RKO (cell line): ENCODE measurements at regions not wholly inside any gene's neighbourhood (a gene's known extent, or its start where the extent isn't known, plus 50 kb on each side); places are given as distances from the start of the nearest gene placed in this dataset.
"Not testable (repeated sequence)": the region's sequence is repeated elsewhere in the genome, so short reads cannot be mapped to it uniquely, and the experiment has no call there.

Source experiments
- DNase-seq: peaks from one replicate; pipeline ENCODE4 v3.0.0-alpha.2; 2016; ENCODE audit warnings: low spot score

DNA sequence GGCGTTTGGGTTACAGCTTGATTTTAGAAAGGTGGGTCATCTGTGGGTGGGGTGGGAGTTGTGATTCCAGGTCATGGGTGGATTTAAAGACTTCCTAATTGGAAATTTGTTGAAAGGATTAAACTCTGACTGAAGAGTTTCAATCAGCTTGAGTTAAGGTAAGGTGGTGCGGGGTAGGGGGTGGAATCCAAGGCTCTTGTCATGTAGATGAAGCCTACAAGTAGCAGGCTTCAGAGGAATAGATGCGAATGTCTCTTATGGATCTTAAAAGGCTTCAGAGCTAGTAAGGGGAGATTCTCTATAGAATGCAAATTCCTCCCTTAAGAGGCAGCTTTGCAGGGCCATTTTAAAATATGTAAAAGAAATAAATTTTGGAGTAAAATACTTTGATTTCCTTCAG lies 645.3 kb downstream of the FRK start:
- no peak for DNase-seq

DNA sequence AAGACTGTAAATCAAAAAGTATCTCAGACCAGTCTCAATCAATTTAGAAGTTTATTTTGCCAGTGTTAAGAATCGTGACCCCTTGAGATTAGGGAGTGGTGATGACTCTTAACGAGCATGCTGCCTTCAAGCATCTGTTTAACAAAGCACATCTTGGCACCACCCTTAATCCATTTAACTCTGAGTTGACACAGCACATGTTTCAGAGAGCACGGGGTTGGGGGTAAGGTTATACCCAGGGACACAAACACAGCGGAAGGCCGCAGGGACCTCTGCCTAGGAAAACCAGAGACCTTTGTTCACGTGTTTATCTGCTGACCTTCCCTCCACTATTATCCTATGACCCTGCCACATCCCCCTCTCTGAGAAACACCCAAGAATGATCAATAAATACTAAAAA lies 645.8 kb downstream of the FRK start:
- not testable (repeated sequence) for DNase-seq

- no peak for DNase-seq
Measured at GRCh38 chr6:115411756-115412155, 648.9 kb downstream of the FRK start.

DNA sequence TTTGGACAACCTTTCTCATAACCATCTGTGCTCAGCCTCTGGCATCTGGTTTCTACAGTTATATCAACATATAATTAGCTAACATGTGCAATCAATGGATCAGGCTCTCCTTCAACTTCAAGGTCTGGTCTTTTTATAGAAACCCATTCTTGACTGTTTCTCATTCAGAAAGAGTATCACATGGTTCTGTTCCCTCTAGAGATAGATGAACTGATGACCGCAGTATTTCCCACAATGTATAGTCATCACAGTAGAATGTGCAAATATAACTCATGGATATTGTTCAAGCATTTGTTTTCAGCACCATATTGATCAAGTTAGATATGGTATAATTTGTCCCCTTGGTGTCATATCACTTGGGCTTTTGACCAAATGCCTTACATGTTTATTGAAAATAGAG lies 656.2 kb downstream of the FRK start:
- DNase-seq = no peak

DNA sequence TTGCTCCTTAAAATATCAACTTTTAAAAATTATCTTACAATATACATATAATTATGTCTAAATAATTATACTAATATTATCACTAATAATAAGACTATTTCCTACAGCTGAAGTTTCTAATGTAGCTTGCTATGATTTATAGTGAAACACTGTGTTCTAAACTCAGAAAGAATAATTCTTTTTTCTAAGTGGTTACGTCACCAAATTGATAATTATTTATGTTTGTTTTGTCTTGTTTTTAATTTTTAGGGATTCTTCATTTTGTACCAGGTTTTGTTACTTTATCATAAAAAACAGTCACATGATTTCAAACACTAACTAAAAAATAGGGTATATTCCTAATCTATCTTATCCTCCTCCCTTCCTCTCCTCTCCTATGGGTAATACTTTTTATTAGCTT lies 662.1 kb downstream of the FRK start:
- no peak for DNase-seq

DNA sequence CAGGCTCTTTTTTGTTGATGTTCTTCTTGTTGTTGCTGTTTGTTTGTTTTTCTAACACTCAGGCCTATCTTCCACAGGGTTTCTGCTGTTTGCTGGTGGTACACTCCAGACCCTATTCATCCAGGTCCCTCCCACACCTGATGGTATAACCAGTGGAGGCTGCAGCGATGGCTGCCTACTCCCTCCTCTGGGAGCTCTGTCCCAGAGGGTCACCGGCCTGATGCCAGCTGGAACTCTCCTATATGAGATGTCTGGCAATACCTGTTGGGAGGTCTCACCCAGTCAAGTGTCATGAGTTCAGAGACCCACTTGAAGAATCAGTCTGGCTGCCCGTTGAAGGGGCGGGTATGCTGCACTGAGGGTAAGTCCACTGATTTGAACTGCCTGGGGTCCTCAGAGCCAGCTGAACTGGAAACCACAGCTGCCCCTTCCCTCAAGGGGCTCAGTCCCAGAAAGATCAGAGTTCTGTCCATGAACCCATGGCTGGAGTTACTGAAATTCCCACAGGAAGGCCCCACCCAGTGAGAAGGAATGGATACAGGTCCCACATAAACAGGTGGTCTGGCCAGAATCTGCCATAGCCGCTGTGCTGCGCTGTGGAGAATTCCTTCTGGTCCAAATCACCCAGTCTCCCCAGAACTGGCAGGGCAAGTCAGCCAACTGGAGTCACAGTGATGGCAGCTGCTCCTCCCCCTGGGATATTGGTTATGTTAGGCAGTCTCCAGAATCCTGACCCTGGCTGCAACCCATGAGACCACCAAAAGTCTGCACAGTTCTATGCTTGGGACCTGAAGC lies 664.4 kb downstream of the FRK start:
- no peak for DNase-seq

DNA sequence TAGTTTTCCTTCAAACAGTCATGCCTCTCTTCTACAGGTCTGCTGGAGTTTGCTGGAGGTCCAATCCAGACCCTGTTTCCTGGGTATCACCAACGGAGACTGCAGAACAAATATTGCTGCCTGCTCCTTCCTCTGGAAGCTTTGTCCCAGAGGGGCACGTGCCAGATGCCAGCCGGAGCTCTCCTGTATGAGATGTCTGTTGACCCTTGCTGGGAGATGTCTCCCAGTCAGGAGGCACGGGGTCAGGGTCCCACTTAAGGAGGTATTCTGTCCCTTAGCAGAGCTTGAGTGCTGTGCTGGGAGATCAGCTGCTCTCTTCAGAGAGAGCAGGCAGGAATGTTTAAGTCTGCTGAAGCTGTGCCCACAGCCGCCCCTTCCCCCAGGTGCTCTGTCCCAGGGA lies 666.9 kb downstream of the FRK start:
- DNase-seq = no peak

- no peak for DNase-seq
Measured at GRCh38 chr6:115370202-115370601, 690.5 kb downstream of the FRK start.

DNA sequence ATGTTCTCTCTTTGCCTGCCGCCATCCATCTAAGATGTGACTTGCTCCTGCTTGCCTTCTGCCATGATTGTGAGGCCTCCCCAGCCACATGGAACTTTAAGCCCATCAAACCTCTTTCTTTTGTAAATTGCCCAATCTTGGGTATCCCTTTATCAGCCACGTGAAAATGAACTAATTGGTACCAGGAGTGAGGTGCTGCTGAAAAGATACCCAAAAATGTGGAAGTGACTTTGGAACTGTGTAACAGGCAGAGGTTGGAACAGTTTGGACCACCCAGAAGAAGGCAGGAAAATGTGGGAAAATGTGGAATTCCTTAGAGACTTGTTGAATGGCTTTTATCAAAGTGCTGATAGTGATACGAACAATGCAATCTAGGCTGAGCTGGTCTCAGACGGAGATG lies 694.9 kb downstream of the FRK start:
- no peak for DNase-seq

- no peak for DNase-seq
Measured at GRCh38 chr6:115363379-115363778, 697.3 kb downstream of the FRK start.

GRCh38 chr6:115362234-115362633 lies 698.5 kb downstream of the FRK start:
- no peak for DNase-seq

GRCh38 chr6:115360602-115361325 lies 699.9 kb downstream of the FRK start:
- DNase-seq = no peak

GRCh38 chr6:115358616-115359015 lies 702.1 kb downstream of the FRK start:
- DNase-seq = no peak

DNA sequence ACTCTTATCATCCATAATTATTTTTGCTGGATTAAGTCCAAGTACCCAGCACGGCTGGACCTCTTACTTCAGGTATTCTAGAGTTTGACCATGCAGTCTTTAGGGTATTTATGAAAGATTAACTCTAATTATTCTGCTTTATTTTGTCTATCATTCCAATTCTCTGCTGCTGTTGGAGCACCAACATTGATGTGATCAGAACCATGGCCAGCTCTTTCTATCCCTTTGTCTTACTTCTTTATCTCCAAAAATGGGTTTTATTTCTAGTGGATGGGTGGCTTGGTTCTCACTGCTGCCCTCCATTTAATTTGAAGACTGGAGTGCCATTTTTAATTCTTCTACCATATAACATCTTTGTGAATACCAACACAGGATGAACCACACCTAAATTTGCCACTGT lies 704.3 kb downstream of the FRK start:
- DNase-seq = no peak

DNA sequence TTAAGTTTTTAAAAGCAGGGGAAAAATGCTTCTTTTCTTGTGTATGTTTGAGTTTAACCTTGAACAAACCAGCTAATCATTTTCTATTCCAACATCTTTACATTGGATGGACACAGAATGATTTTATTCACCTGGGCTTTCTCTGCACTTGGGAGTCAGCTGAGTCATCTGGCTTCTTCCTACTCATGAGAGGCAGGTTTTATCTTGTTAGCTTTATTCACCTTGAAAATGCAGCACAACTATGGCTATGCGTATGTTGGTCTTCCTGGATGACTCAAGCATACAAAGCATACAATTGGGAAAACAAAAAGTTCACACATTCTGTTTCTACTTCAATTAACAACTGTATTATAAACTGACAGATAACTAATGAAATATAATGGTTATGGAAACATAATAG lies 737.7 kb downstream of the FRK start:
- no peak for DNase-seq

- DNase-seq = peak; percentile 26
Measured at GRCh38 chr6:115319823-115320222, 740.9 kb downstream of the FRK start.

DNA sequence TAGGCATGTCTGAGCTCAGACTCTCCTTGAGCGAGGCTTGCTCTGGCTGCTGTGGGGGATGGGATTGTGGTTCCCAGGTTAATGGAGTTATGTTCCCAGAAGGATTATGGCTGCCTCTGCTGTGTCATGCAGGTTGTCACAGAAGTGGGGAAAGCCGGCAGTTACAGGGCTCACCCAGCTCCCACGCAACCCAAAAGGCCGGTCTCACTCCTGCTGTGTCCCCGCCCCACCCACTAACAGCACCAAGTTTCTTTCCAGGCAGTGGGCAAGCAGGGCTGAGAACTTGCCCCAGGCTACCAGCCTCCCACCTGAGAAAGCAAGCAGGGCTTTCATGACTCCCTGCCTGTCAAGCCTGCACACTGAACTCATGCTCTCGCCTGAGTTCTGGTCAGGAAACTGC lies 750.5 kb downstream of the FRK start:
- no peak for DNase-seq

DNA sequence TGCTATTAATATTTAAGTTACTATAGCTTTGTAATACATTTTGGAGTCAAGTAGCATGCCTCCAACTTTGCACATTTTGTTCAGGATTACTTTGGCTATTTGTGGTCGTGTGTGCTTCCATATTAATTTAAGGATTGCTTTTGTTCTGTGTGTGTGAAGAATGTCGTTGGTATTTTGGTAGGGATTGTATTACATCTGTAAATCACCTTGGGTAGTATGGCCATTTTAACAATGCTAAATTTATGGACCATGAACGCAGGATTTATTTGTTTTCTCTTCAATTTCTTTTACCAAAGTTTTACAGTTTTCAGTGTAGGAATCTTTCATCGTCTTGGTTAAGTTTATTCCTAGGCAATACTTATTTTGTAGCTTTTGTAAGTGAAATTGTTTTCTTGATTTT lies 758.0 kb downstream of the FRK start:
- no peak for DNase-seq

GRCh38 chr6:115287467-115287866 lies 773.2 kb downstream of the FRK start:
- no peak for DNase-seq

DNA sequence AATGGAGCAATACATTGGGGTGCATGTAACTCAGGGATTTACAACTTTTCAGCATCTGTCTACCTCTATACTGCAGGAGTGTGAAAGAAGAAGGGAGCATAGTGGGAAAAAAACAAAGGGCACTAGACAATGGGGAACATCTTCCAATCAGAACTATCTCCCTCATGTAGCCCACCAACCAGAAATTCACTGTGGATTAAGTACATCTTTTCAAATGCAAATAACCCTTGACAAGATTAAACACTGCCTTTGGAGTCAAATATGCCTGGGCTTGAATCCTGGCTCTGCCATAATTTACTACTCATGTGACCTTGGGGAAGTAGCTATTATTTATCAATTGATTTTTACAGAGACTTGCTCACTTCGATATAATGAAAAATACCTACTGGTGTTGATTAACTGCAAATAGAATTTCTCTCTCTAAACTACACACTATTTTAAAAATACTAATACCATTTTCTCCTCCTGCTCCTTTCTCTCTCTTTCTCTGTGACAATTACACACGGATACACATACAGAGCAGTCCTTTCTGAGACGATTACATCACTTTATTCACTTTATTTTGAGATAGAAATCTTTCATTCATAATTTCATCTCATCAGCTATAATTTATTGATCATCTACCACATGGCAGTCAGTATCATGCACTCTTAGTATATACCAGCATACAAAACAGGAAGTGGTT lies 783.7 kb downstream of the FRK start:
- no peak for DNase-seq

DNA sequence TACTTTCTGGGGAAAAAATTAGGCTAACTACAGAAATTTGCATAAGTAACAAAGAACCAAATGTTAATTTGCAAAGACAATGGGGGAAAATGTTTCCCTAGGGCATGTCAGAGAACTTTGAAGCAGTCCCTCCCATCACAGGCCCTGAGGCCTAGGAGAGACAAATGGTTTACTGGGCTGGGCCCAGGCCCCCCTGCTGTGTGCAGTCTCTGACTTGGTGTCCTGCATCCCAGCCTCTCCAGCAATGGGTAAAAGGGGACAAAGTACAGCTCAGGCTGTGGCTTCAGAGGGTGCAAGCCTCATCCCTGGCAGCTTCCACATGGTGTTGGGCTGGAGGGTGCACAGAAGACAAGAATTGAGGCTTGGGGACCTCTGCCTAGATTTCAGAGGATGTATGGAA lies 788.4 kb downstream of the FRK start:
- DNase-seq = no peak

GRCh38 chr6:115271434-115271833 lies 789.3 kb downstream of the FRK start:
- no peak for DNase-seq

DNA sequence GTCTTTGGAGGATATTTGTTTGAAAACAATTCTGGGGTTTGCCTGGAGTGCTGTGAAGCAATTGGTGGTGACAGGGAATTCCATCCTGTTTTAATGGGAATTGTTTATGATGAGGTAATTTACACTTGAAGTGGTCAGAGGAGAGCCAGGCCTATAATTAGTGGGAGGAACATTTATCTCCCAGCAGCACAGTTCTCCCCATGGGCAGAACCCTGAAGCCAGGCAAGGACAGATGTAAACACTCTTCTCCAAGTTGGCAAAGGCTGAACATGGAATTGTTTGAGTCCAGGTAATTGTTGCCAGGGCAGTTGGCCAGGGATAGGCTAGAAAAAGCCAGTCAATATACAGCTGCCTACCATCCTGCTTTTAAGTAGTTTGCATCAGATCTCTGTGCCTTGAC lies 789.7 kb downstream of the FRK start:
- no peak for DNase-seq
